WTC11 (cell line): ENCODE measurements at regions not wholly inside any gene's neighbourhood (a gene's known extent, or its start where the extent isn't known, plus 50 kb on each side); places are given as distances from the start of the nearest gene placed in this dataset.

Source experiments
- ATAC-seq: fragments of 200-7000 bp; cut with Tn5 transposase; 2 replicates; pipeline ENCODE4 v1.10.0; 2021; ENCODE audit warnings: mild to moderate bottlenecking, moderate library complexity
- CTCF ChIA-PET: fragments of 300-600 bp; sonication (Branson Sonifier 250); formaldehyde crosslinking; loops from one replicate; lab custom pipeline; 2021; ENCODE audit warnings: antibody characterized with exemption; lab: Charles Lee
- POLR2A ChIA-PET: fragments of 350-600 bp; sonication (Branson Sonifier 250); formaldehyde crosslinking; loops from one replicate; lab custom pipeline; 2021; ENCODE audit warnings: antibody characterized with exemption; lab: Charles Lee
- DNase-seq: peaks from one replicate; pipeline ENCODE4 v3.0.0; 2021; ENCODE audit warnings: low spot score
- H3K27ac Mint-ChIP-seq: 2 replicates; pipeline ENCODE4 v1.8.0; 2021; ENCODE audit warnings: mixed read lengths
- H3K27me3 Mint-ChIP-seq: 2 replicates; pipeline ENCODE4 v1.8.0; 2021; ENCODE audit warnings: low read depth, mild to moderate bottlenecking, moderate library complexity, mixed read lengths
- H3K36me3 Mint-ChIP-seq: 2 replicates; pipeline ENCODE4 v1.8.0; 2021; ENCODE audit warnings: mixed read lengths
- H3K4me1 Mint-ChIP-seq: 2 replicates; pipeline ENCODE4 v1.8.0; 2022; ENCODE audit warnings: mixed read lengths
- H3K4me3 Mint-ChIP-seq: 2 replicates; pipeline ENCODE4 v1.8.0; 2021; ENCODE audit warnings: mild to moderate bottlenecking, moderate library complexity, mixed read lengths
- H3K9me3 Mint-ChIP-seq: 2 replicates; pipeline ENCODE4 v1.8.0; 2021; ENCODE audit warnings: mixed read lengths
- ATF3 ChIP-seq: sonication (generic); formaldehyde crosslinking; conservative IDR thresholded peaks from 2 replicates; pipeline ENCODE4 v1.8.1; 2022; ENCODE audit warnings: mild to moderate bottlenecking, missing genetic modification reagents
- E2F1 ChIP-seq: sonication (generic); formaldehyde crosslinking; IDR thresholded peaks from 2 replicates; pipeline ENCODE4 v1.8.0; 2022; ENCODE audit warnings: mild to moderate bottlenecking, missing genetic modification reagents
- FOXK1 ChIP-seq: sonication (generic); formaldehyde crosslinking; IDR thresholded peaks from 2 replicates; pipeline ENCODE4 v1.8.0; 2022; ENCODE audit warnings: mild to moderate bottlenecking, moderate library complexity, missing genetic modification reagents
- HMGXB4 ChIP-seq: sonication (generic); formaldehyde crosslinking; IDR thresholded peaks from 2 replicates; pipeline ENCODE4 v1.8.1; 2023; ENCODE audit warnings: mild to moderate bottlenecking, moderate library complexity, missing genetic modification reagents
- IRF1 ChIP-seq: sonication (generic); formaldehyde crosslinking; IDR thresholded peaks from 2 replicates; pipeline ENCODE4 v1.8.0; 2023; ENCODE audit warnings: missing genetic modification reagents
- JAZF1 ChIP-seq: fragments of 250-450 bp; sonication (Bioruptor Pico); IDR thresholded peaks from 2 replicates; pipeline ENCODE4 v1.9.0; 2021; ENCODE audit warnings: moderate library complexity, mild to moderate bottlenecking, inconsistent platforms
- JUN ChIP-seq: sonication (generic); formaldehyde crosslinking; IDR thresholded peaks from 2 replicates; pipeline ENCODE4 v1.8.0; 2023; ENCODE audit warnings: mild to moderate bottlenecking, missing genetic modification reagents
- MXD4 ChIP-seq: fragments of 250-450 bp; sonication (Bioruptor Pico); IDR thresholded peaks from 2 replicates; pipeline ENCODE4 v1.8.0; 2021; ENCODE audit warnings: mild to moderate bottlenecking, moderate library complexity, borderline replicate concordance
- NFYB ChIP-seq: sonication (generic); formaldehyde crosslinking; conservative IDR thresholded peaks from 2 replicates; pipeline ENCODE4 v1.8.0; 2022; ENCODE audit warnings: low read depth, missing genetic modification reagents
- NR1H2 ChIP-seq: sonication (generic); formaldehyde crosslinking; IDR thresholded peaks from 2 replicates; pipeline ENCODE4 v1.9.0; 2021; ENCODE audit warnings: mild to moderate bottlenecking, moderate library complexity, missing genetic modification reagents
- NR3C1 ChIP-seq: sonication (generic); formaldehyde crosslinking; conservative IDR thresholded peaks from 2 replicates; pipeline ENCODE4 v1.8.1; 2023; ENCODE audit warnings: low read depth, mild to moderate bottlenecking, missing genetic modification reagents
- PRDM15 ChIP-seq: sonication (generic); formaldehyde crosslinking; IDR thresholded peaks from 2 replicates; pipeline ENCODE4 v1.8.0; 2022; ENCODE audit warnings: missing genetic modification reagents
- PREB ChIP-seq: sonication (generic); formaldehyde crosslinking; IDR thresholded peaks from 2 replicates; pipeline ENCODE4 v1.8.1; 2022; ENCODE audit warnings: mild to moderate bottlenecking, missing genetic modification reagents, moderate library complexity, borderline replicate concordance
- RELA ChIP-seq: sonication (generic); formaldehyde crosslinking; IDR thresholded peaks from 2 replicates; pipeline ENCODE4 v1.8.1; 2022; ENCODE audit warnings: missing genetic modification reagents, mild to moderate bottlenecking, borderline replicate concordance
- ZMAT4 ChIP-seq: fragments of 250-450 bp; sonication (Bioruptor Pico); IDR thresholded peaks from 2 replicates; pipeline ENCODE4 v1.9.0; 2021; ENCODE audit warnings: mild to moderate bottlenecking
- ZNF121 ChIP-seq: sonication (generic); formaldehyde crosslinking; IDR thresholded peaks from 2 replicates; pipeline ENCODE4 v1.8.0; 2023; ENCODE audit warnings: missing genetic modification reagents
- ZNF232 ChIP-seq: sonication (generic); formaldehyde crosslinking; IDR thresholded peaks from 2 replicates; pipeline ENCODE4 v1.8.0; 2022; ENCODE audit warnings: mild to moderate bottlenecking, missing genetic modification reagents
- ZNF281 ChIP-seq: sonication (generic); formaldehyde crosslinking; IDR thresholded peaks from 2 replicates; pipeline ENCODE4 v1.8.0; 2023; ENCODE audit warnings: mild to moderate bottlenecking, missing genetic modification reagents
- ZNF317 ChIP-seq: sonication (generic); formaldehyde crosslinking; IDR thresholded peaks from 2 replicates; pipeline ENCODE4 v1.8.1; 2023; ENCODE audit warnings: low read depth, mild to moderate bottlenecking, moderate library complexity, missing genetic modification reagents, borderline replicate concordance
- ZNF425 ChIP-seq: fragments of 250-450 bp; sonication (Bioruptor Pico); conservative IDR thresholded peaks from 2 replicates; pipeline ENCODE4 v1.9.0; 2021; ENCODE audit warnings: mild to moderate bottlenecking

GRCh38 chr5:101585366-101585765 is 682.3 kb upstream of the ST8SIA4 start (continued):
- no peak for TF ChIP-seq HMGXB4 (CRISPR knock-in tag)
- no peak for TF ChIP-seq RELA (CRISPR knock-in tag)

GRCh38 chr5:101580591-101580990 is 677.5 kb upstream of the ST8SIA4 start:
- H3K27ac Mint-ChIP-seq: no peak overlapping the region
- H3K36me3 Mint-ChIP-seq: no peaks in the 10 kb centered on the region
- no peak for ATAC-seq
- no peak for DNase-seq
- no peaks in the 10 kb centered on the region for H3K27me3 Mint-ChIP-seq
- no peak for TF ChIP-seq ZNF232 (CRISPR knock-in tag)
- no peak for TF ChIP-seq IRF1 (CRISPR knock-in tag)
- no peak for TF ChIP-seq ZNF121
- TF ChIP-seq E2F1 (CRISPR knock-in tag): no peak
- TF ChIP-seq NR1H2 (CRISPR knock-in tag): no peak
- TF ChIP-seq JAZF1 (CRISPR knock-in tag): no peak
- POLR2A ChIA-PET: no interaction called here
- H3K4me1 Mint-ChIP-seq: no peaks in the 10 kb centered on the region
- H3K4me3 Mint-ChIP-seq: no peak overlapping the region
- peaks cover 6% of the 10 kb centered on the region for H3K9me3 Mint-ChIP-seq
- CTCF ChIA-PET: no interaction called here

GRCh38 chr5:101574017-101574416 is 670.9 kb upstream of the ST8SIA4 start:
- ATAC-seq: no peak
- H3K27ac Mint-ChIP-seq: no peak overlapping the region
- no peaks in the 10 kb centered on the region for H3K27me3 Mint-ChIP-seq
- no peaks in the 10 kb centered on the region for H3K36me3 Mint-ChIP-seq
- ChIA-PET POLR2A (no interaction called here), CTCF (no interaction called here)
- DNase-seq: no peak
- H3K4me3 Mint-ChIP-seq: no peak overlapping the region
- H3K9me3 Mint-ChIP-seq: no peaks in the 10 kb centered on the region; the same call in 1 of the 2 replicates
- no peaks in the 10 kb centered on the region for H3K4me1 Mint-ChIP-seq
- no peak for TF ChIP-seq ZNF425 (CRISPR knock-in tag)
- TF ChIP-seq ZNF281 (CRISPR knock-in tag): no peak
- TF ChIP-seq PRDM15: no peak
- TF ChIP-seq MXD4: no peak
- TF ChIP-seq NR3C1 (CRISPR knock-in tag): no peak
- TF ChIP-seq ZNF317 (CRISPR knock-in tag): no peak
- TF ChIP-seq FOXK1 (CRISPR knock-in tag): no peak
- no peak for TF ChIP-seq ATF3 (CRISPR knock-in tag)
- TF ChIP-seq JUN (CRISPR knock-in tag): no peak
- no peak for TF ChIP-seq NFYB (CRISPR knock-in tag)
- no peak for TF ChIP-seq ZMAT4 (CRISPR knock-in tag)
- no peak for TF ChIP-seq PREB (CRISPR knock-in tag)
